ENCODE measurements at regions not wholly inside any gene's neighbourhood (a gene's known extent, or its start where the extent isn't known, plus 50 kb on each side); places are given as distances from the start of the nearest gene placed in this dataset.
"Not testable (repeated sequence)": the region's sequence is repeated elsewhere in the genome, so short reads cannot be mapped to it uniquely, and the experiment has no call there.

DNA sequence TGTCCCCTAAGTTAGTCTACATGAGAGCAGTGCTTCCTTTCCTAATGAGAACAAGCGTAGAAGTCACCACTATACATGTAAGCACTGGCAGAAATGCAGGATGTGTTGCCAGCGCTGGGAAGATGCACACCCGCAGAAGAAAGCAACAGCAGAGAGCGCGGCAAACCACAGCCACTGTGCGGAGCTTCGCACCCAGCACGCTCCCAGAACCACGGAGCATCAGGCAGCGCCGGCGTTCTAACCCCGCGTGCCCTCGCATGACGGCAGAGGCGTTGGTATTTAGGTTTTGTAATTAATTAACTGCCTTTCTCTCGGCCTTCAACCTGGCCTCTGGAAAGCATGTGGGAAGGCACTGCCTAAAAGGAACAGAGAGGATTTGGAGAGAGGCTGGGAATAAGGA lies 69.1 kb downstream of the OLIG1 start:
- no peak for DNase-seq (ENCODE audit: extremely low read depth, low read depth)
- TF ChIP-seq, protein P1, sequence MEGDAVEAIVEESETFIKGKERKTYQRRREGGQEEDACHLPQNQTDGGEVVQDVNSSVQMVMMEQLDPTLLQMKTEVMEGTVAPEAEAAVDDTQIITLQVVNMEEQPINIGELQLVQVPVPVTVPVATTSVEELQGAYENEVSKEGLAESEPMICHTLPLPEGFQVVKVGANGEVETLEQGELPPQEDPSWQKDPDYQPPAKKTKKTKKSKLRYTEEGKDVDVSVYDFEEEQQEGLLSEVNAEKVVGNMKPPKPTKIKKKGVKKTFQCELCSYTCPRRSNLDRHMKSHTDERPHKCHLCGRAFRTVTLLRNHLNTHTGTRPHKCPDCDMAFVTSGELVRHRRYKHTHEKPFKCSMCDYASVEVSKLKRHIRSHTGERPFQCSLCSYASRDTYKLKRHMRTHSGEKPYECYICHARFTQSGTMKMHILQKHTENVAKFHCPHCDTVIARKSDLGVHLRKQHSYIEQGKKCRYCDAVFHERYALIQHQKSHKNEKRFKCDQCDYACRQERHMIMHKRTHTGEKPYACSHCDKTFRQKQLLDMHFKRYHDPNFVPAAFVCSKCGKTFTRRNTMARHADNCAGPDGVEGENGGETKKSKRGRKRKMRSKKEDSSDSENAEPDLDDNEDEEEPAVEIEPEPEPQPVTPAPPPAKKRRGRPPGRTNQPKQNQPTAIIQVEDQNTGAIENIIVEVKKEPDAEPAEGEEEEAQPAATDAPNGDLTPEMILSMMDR (IDR thresholded peaks at IDR 0.05; ENCODE audit: low read depth, low read length), result no peak

DNA sequence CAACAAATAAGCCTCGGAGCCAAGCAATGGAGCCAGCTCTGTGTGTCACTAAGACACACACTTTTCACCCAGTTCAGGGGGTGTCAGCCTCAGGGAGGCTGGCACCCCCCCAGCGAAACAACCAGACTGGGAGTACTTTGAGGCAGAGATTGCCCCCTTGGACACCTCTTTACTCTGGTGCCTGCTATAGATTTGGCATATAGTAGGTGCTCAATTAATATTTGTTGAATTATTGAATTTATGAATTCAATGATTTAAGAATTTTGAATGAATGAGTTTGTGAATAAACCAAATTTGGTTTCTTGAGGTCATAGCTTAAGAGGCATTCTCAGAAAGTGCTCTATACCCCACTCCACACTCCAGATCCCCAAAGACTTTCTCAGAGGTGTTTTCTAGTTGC lies 70.3 kb downstream of the OLIG1 start:
- no peak for DNase-seq (ENCODE audit: extremely low read depth, low read depth)
- TF ChIP-seq, protein P1 (IDR thresholded peaks at IDR 0.05; ENCODE audit: low read depth, low read length), result no peak

DNA sequence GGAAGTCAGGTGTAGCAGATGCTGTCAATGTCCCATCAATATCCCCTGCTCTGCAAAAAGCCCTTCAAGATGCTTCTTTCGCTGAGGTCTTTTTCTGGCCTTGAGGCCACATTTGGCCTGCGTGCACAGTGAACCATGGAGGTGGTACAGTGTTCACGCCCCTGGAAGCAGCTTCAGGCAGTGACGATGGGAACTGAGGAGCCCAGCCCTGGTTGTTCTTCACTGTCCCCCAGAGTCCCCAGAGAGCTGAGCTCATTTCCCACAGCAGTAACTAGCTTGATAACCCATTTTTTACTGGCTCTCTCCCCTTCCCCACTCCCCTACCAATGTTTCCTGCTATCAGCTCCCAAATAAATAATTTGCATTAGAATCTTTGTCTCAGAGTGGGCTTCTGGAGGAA lies 76.5 kb downstream of the OLIG1 start:
- DNase-seq (ENCODE audit: extremely low read depth, low read depth), result no peak
- TF ChIP-seq, protein P1 (IDR thresholded peaks at IDR 0.05; ENCODE audit: low read depth, low read length), result no peak

DNA sequence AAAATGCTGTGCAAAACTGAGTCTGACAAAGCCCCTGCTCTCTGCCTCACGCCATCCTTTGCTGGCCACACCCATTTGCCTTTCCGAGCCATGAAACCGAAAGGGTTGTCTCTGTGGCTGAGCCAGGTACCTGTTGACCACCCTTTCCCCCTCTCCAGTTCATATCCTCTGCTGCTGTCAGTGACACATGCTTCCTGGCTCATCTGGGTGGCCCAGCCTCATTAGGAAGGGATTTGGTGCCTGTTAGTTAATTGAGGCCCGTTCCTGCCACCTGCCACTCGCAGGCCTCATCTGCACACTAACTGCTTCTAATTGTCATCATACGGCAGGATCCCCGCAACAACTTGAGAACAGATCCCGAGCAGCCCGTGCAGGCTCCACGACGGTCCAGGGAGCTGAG lies 79.2 kb downstream of the OLIG1 start:
- TF ChIP-seq, protein P1 (IDR thresholded peaks at IDR 0.05; ENCODE audit: low read depth, low read length), result no peak
- DNase-seq (ENCODE audit: extremely low read depth, low read depth), result no peak

DNA sequence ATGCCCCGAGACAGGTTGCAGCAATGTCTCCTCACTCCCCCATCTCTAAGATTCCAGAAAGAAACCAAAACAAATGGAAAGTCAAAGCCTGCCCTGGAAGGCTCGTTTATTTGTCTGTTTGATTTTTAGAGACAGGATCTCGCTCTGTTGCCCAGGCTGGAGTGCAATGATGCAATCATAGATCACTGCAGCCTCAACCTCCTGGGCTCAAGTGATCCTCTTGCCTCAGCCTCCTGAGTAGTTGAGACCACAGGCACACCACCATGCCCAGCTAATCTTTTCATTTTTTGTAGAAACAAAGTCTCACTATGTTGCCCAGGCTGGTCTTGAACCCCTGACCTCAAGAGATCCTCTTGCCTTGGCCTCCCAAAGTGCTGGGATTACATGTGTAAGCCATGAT lies 78.8 kb upstream of the IFNAR2 start:
- not testable (repeated sequence) for DNase-seq (ENCODE audit: extremely low read depth, low read depth)

DNA sequence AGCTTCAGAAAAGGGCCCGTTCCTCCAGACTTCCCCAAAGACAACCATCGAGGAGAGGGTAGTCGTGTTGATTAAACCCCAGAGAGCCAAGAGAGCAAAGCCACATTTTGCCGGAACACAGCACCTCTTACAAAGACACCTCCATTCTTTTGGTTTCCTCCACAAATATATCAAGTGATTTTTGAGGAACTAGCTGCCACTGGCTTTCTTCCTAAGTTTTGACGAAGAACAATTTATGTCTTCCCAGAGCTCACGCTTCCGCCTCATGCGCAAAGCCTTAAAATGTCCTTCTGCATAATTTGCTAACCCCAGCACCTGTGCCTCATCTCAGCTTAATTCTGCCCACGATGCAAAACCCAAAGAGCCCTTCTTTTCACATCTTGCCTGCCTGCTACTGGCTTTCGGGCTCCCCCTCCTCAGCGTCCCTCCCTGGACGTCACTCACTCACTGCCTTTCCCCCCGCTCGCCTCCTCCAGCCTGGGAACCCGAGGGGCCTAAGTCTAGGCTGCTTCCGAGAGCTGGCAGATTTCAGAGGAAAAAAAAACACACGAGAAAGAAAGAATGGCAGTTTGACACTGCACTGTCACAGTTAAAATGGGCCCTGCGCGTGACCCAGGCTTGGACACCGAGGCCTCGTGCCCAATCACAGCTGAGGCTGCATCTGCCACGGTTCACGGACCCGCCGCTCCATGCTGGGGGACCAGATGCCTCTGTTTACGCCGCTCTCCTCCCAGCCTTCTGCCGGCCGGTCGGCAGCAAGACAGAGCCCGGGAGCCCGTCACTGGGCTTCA lies 77.6 kb upstream of the IFNAR2 start:
- TF ChIP-seq, protein P1 (IDR thresholded peaks at IDR 0.05; ENCODE audit: low read depth, low read length), result no peak
- no peak for DNase-seq (ENCODE audit: extremely low read depth, low read depth)

DNA sequence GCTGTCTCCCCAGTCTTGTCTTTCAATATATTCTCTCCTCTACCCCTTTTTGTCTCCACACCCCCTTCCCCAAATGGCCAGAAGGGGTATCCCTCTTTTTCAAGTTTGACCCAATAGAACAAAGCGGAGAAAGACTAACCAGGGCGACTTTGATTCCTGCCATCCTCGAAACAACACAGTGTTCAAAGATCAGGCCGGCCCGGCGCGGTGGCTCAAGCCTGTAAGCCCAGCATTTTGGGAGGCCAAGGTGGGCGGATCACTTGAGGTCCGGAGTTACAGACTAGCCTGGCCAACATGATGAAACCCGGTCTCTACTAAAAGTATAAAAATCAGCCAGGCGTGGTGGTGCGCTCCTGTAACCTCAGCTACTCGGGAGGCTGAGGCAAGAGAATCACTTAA lies 77.0 kb upstream of the IFNAR2 start:
- TF ChIP-seq, protein P1 (IDR thresholded peaks at IDR 0.05; ENCODE audit: low read depth, low read length), result no peak
- DNase-seq (ENCODE audit: extremely low read depth, low read depth), result no peak

DNA sequence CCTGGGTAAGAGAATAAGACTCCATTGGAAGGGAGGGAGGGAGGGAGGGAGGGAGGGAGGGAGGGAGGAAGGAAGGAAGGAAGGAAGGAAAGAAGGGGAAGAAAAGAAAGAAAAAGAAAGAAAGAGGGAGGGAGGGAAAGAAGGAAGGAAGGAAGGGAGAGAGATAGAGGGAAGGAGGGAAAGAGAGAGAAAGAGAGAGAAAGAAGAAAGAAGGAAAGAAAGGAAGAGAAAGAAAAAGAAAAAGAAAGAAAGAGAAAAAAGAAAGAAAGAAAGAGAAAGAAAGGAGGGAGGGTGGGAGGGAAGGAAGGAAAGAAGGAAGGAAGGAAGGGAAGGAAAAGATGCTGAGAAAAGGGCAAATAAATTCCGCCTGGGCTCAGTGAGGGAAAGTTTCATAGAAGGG lies 74.7 kb upstream of the IFNAR2 start:
- no peak for DNase-seq (ENCODE audit: extremely low read depth, low read depth)
- TF ChIP-seq, protein P1 (IDR thresholded peaks at IDR 0.05; ENCODE audit: low read depth, low read length), result no peak
